ENCODE measurements at regions not wholly inside any gene's neighbourhood (a gene's known extent, or its start where the extent isn't known, plus 50 kb on each side); places are given as distances from the start of the nearest gene placed in this dataset.
A peak's percentile ranks its signal among the peaks of the same experiment; 100 is the strongest.

GRCh38 chr21:16096988-16097387, 367.2 kb downstream of the USP25 start:
- DNase-seq (ENCODE audit: insufficient read length, low spot score, missing footprints) = peak; percentile 78
- Histone ChIP-seq H3K4me1 (ENCODE audit: insufficient read depth, low read length) (no peaks in the 10 kb centered on the region), H3K4me2 (ENCODE audit: insufficient read depth, low read length) (no peak overlapping the region), H3K79me2 (ENCODE audit: insufficient read depth, low read length) (no peaks in the 10 kb centered on the region), H2AFZ (ENCODE audit: low read length) (no peak overlapping the region), H4K20me1 (ENCODE audit: insufficient read depth, low read length) (no peaks in the 10 kb centered on the region), H3K27me3 (ENCODE audit: insufficient read depth, low read length) (no peaks in the 10 kb centered on the region), H3K9me3 (ENCODE audit: low read depth, low read length) (no peaks in the 10 kb centered on the region), H3K36me3 (ENCODE audit: insufficient read depth, low read length) (no peaks in the 10 kb centered on the region), H3K4me3 (ENCODE audit: insufficient read depth, low read length) (no peak overlapping the region), H3K27ac (ENCODE audit: low read depth, low read length) (no peak overlapping the region)
- TF ChIP-seq, protein P1, sequence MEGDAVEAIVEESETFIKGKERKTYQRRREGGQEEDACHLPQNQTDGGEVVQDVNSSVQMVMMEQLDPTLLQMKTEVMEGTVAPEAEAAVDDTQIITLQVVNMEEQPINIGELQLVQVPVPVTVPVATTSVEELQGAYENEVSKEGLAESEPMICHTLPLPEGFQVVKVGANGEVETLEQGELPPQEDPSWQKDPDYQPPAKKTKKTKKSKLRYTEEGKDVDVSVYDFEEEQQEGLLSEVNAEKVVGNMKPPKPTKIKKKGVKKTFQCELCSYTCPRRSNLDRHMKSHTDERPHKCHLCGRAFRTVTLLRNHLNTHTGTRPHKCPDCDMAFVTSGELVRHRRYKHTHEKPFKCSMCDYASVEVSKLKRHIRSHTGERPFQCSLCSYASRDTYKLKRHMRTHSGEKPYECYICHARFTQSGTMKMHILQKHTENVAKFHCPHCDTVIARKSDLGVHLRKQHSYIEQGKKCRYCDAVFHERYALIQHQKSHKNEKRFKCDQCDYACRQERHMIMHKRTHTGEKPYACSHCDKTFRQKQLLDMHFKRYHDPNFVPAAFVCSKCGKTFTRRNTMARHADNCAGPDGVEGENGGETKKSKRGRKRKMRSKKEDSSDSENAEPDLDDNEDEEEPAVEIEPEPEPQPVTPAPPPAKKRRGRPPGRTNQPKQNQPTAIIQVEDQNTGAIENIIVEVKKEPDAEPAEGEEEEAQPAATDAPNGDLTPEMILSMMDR (IDR thresholded peaks at IDR 0.05; ENCODE audit: extremely low read depth, low read depth, low read length) = no peak

DNA sequence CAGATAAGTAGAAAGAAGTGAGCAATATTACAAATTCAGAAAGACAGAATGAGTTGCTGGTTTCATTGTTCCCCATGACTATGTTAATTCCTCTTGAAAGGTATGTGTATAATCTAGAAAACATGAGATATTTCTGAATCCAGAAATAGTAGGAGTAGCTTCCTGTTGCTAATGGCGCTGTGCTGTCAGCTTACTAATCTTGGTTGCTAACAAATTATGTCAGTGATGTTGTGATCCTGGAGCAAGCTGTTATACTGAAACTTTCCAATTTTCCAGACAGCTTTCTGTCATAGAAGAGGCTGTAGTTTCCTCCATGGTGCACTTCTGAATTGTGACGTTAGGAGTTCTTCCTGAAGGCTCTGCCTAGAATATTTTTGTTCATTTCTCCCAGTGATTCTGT, 372.3 kb downstream of the USP25 start:
- no peak overlapping the region for H3K4me2 ChIP-seq (ENCODE audit: insufficient read depth, low read length)
- peak overlapping the region; percentile 16 for H2AFZ ChIP-seq (ENCODE audit: low read length)

DNA sequence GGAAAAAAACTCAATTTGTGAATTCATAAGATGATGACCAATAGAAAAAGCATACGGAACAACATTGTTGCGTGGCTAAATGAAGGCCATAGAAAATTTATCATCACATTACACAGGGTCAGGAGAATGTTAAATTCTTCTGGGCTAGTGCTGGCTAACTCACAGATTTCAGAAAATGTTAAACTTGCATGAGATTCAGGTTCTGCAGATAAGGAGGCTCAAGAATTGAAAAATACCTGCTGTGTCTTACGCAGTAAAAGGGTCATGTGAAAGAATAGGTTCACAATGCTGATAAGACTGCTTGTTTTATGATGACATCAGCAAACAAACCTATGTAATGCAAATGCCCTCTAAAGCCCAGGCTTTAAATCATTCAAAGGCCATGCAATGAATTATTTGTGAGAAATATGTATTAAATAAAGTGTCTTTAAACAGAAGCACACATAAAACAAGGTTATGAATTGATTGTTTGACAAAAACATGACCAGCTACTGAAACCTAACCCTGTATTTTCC, 378.8 kb downstream of the USP25 start:
- Histone ChIP-seq H3K79me2 (ENCODE audit: insufficient read depth, low read length) (no peaks in the 10 kb centered on the region), H3K4me3 (ENCODE audit: insufficient read depth, low read length) (no peak overlapping the region), H4K20me1 (ENCODE audit: insufficient read depth, low read length) (no peaks in the 10 kb centered on the region), H2AFZ (ENCODE audit: low read length) (no peak overlapping the region), H3K27ac (ENCODE audit: low read depth, low read length) (no peak overlapping the region), H3K36me3 (ENCODE audit: insufficient read depth, low read length) (no peaks in the 10 kb centered on the region), H3K4me1 (ENCODE audit: insufficient read depth, low read length) (peaks cover 5% of the 10 kb centered on the region), H3K27me3 (ENCODE audit: insufficient read depth, low read length) (no peaks in the 10 kb centered on the region), H3K9me3 (ENCODE audit: low read depth, low read length) (no peaks in the 10 kb centered on the region), H3K4me2 (ENCODE audit: insufficient read depth, low read length) (no peak overlapping the region)
- TF ChIP-seq, protein P1 (IDR thresholded peaks at IDR 0.05; ENCODE audit: extremely low read depth, low read depth, low read length) = no peak
- DNase-seq (ENCODE audit: insufficient read length, low spot score, missing footprints) = no peak

More for the DNA sequence above, 372.3 kb downstream of the USP25 start:
- Histone ChIP-seq H3K4me3 (ENCODE audit: insufficient read depth, low read length) (no peak overlapping the region), H3K36me3 (ENCODE audit: insufficient read depth, low read length) (no peaks in the 10 kb centered on the region), H3K4me1 (ENCODE audit: insufficient read depth, low read length) (no peaks in the 10 kb centered on the region), H3K27ac (ENCODE audit: low read depth, low read length) (no peak overlapping the region), H4K20me1 (ENCODE audit: insufficient read depth, low read length) (no peaks in the 10 kb centered on the region), H3K79me2 (ENCODE audit: insufficient read depth, low read length) (no peaks in the 10 kb centered on the region), H3K27me3 (ENCODE audit: insufficient read depth, low read length) (no peaks in the 10 kb centered on the region), H3K9me3 (ENCODE audit: low read depth, low read length) (no peaks in the 10 kb centered on the region)
- DNase-seq (ENCODE audit: insufficient read length, low spot score, missing footprints) = no peak
- TF ChIP-seq, protein P1 (IDR thresholded peaks at IDR 0.05; ENCODE audit: extremely low read depth, low read depth, low read length) = no peak

- Histone ChIP-seq H3K9me3 (ENCODE audit: low read depth, low read length) (no peaks in the 10 kb centered on the region), H3K4me1 (ENCODE audit: insufficient read depth, low read length) (peaks cover 23% of the 10 kb centered on the region), H3K27me3 (ENCODE audit: insufficient read depth, low read length) (no peaks in the 10 kb centered on the region), H4K20me1 (ENCODE audit: insufficient read depth, low read length) (no peaks in the 10 kb centered on the region), H3K4me2 (ENCODE audit: insufficient read depth, low read length) (no peak overlapping the region), H2AFZ (ENCODE audit: low read length) (peak overlapping the region; percentile 64), H3K4me3 (ENCODE audit: insufficient read depth, low read length) (no peak overlapping the region), H3K79me2 (ENCODE audit: insufficient read depth, low read length) (no peaks in the 10 kb centered on the region), H3K27ac (ENCODE audit: low read depth, low read length) (peak overlapping the region; percentile 7), H3K36me3 (ENCODE audit: insufficient read depth, low read length) (no peaks in the 10 kb centered on the region)
- TF ChIP-seq, protein P1 (IDR thresholded peaks at IDR 0.05; ENCODE audit: extremely low read depth, low read depth, low read length) = no peak
- DNase-seq (ENCODE audit: insufficient read length, low spot score, missing footprints) = no peak
These were observed 383.4 kb downstream of the USP25 start for GRCh38 chr21:16113052-16113715.
